Endothelial cell (in vitro differentiated cells): ENCODE measurements at regions not wholly inside any gene's neighbourhood (a gene's known extent, or its start where the extent isn't known, plus 50 kb on each side); places are given as distances from the start of the nearest gene placed in this dataset.
"Not testable (repeated sequence)": the region's sequence is repeated elsewhere in the genome, so short reads cannot be mapped to it uniquely, and the experiment has no call there.

Source experiments
- DNase-seq: peaks from one replicate; pipeline ENCODE4 v3.0.0; 2021; ENCODE audit warnings: low spot score
- H3K27ac Mint-ChIP-seq: one replicate; pipeline ENCODE4 v1.8.0; 2021; ENCODE audit warnings: mixed read lengths, inconsistent platforms; ENCODE audit not compliant: unreplicated experiment
- H3K27me3 Mint-ChIP-seq: one replicate; pipeline ENCODE4 v1.8.0; 2021; ENCODE audit warnings: mild to moderate bottlenecking, moderate library complexity, mixed read lengths, inconsistent platforms; ENCODE audit not compliant: unreplicated experiment
- H3K36me3 Mint-ChIP-seq: one replicate; pipeline ENCODE4 v1.8.0; 2021; ENCODE audit warnings: mild to moderate bottlenecking, low read depth, mixed read lengths, inconsistent platforms; ENCODE audit not compliant: unreplicated experiment
- H3K4me1 Mint-ChIP-seq: one replicate; pipeline ENCODE4 v1.8.0; 2021; ENCODE audit warnings: mild to moderate bottlenecking, mixed read lengths, inconsistent platforms; ENCODE audit not compliant: unreplicated experiment
- H3K4me3 Mint-ChIP-seq: one replicate; pipeline ENCODE4 v1.8.0; 2021; ENCODE audit warnings: mild to moderate bottlenecking, mixed read lengths, inconsistent platforms; ENCODE audit not compliant: unreplicated experiment
- H3K9me3 Mint-ChIP-seq: one replicate; pipeline ENCODE4 v1.8.0; 2021; ENCODE audit warnings: mixed read lengths, inconsistent platforms; ENCODE audit not compliant: unreplicated experiment
- TF ChIP-seq, protein P1 (sequence below): fragments of 200-600 bp; sonication (generic); IDR thresholded peaks from one replicate; pipeline ENCODE4 v1.5.0; 2021; ENCODE audit warnings: antibody characterized with exemption; ENCODE audit not compliant: unreplicated experiment

DNA sequence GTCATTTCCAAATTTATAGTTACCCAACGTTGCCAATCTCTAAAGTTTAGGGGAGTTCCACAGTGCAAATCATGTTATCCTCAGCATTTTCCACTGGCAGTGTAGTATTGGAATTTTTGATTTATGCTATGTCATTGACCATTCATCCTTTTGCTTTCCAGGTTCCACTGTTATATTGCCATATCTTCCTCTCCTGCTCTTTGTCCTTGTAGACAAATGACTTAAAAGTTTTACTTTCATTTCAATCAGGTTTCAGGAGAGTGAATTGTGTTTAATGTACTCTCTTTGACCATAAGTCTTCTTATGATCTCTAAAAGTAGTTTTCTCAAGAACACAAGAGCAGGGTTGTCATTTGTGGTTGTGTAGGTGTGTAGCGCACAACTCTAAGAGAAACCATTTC is 274.6 kb downstream of the COG6 start:
- no peaks in the 10 kb centered on the region for H3K27me3 Mint-ChIP-seq
- H3K4me3 Mint-ChIP-seq, result no peak overlapping the region
- DNase-seq, result no peak
- no peaks in the 10 kb centered on the region for H3K36me3 Mint-ChIP-seq
- no peaks in the 10 kb centered on the region for H3K9me3 Mint-ChIP-seq
- peaks cover 9% of the 10 kb centered on the region for H3K4me1 Mint-ChIP-seq
- no peak overlapping the region for H3K27ac Mint-ChIP-seq
- TF ChIP-seq, protein P1, sequence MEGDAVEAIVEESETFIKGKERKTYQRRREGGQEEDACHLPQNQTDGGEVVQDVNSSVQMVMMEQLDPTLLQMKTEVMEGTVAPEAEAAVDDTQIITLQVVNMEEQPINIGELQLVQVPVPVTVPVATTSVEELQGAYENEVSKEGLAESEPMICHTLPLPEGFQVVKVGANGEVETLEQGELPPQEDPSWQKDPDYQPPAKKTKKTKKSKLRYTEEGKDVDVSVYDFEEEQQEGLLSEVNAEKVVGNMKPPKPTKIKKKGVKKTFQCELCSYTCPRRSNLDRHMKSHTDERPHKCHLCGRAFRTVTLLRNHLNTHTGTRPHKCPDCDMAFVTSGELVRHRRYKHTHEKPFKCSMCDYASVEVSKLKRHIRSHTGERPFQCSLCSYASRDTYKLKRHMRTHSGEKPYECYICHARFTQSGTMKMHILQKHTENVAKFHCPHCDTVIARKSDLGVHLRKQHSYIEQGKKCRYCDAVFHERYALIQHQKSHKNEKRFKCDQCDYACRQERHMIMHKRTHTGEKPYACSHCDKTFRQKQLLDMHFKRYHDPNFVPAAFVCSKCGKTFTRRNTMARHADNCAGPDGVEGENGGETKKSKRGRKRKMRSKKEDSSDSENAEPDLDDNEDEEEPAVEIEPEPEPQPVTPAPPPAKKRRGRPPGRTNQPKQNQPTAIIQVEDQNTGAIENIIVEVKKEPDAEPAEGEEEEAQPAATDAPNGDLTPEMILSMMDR, result no peak

DNA sequence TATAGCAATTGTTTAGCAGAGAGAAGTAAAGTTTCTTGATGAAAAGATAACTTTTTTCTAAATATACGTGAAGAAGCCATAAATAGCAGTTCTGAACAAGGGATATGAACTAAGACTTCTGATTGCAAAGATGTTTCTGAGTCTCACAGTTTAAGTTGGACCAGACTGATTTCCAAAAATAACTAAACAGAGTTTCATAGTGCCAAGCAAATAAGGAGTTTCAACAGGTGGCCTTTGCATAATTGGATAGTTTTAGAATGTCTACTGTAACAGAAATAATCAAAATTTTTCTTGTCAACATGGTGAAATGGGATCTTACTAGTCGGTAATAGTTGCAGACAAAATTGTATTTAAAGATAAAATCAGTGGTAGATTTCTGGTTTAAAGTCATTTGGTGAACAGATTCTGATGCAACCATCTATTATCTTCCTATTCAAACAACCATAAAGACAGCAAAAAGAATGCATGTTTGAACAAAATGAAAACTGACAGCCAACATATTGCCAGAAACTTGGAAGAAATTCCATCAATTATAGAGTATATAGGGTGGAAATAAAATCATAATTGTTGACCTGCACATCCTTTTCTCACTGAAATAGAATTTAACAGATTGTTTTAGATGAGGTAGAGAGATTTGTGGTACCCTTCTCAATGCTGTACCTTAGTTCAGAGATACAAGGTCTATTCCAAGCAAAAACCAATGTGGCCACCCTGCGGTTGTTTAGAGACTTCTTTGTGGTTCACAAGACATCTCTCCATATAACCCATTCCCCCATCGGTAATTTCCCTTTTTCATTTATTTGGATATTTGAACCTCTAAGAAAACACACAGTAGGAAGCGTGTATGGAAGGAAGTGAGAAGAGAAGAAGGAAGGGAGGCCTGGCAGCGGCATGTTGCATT is 275.3 kb downstream of the COG6 start:
- H3K36me3 Mint-ChIP-seq, result no peaks in the 10 kb centered on the region
- no peak for DNase-seq
- no peak overlapping the region for H3K27ac Mint-ChIP-seq
- peaks cover 9% of the 10 kb centered on the region for H3K4me1 Mint-ChIP-seq
- no peaks in the 10 kb centered on the region for H3K9me3 Mint-ChIP-seq
- TF ChIP-seq, protein P1, result no peak
- H3K27me3 Mint-ChIP-seq, result no peaks in the 10 kb centered on the region
- no peak overlapping the region for H3K4me3 Mint-ChIP-seq

DNA sequence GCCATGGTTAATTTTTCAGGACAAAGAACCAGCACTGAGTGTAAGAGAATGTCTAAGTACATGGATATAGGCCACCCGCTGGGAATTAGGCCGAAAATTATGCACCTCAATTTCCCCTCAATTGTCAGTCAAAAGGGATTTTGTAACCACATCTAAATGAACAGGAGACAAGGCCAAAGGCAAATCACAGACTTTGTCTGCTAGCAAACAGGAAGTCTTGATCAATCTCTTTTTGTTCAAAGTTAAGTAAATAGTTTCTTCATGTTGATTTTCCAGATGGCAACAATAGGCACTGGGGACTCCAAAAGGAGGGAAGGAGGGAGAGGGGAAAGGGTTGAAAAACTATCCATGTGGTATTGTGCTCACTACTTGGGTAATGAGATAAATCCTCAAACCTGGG is 276.0 kb downstream of the COG6 start:
- H3K9me3 Mint-ChIP-seq, result no peaks in the 10 kb centered on the region
- no peaks in the 10 kb centered on the region for H3K27me3 Mint-ChIP-seq
- H3K36me3 Mint-ChIP-seq, result no peaks in the 10 kb centered on the region
- TF ChIP-seq, protein P1, result no peak
- no peak overlapping the region for H3K4me3 Mint-ChIP-seq
- DNase-seq, result no peak
- no peak overlapping the region for H3K27ac Mint-ChIP-seq
- H3K4me1 Mint-ChIP-seq, result peaks cover 9% of the 10 kb centered on the region

DNA sequence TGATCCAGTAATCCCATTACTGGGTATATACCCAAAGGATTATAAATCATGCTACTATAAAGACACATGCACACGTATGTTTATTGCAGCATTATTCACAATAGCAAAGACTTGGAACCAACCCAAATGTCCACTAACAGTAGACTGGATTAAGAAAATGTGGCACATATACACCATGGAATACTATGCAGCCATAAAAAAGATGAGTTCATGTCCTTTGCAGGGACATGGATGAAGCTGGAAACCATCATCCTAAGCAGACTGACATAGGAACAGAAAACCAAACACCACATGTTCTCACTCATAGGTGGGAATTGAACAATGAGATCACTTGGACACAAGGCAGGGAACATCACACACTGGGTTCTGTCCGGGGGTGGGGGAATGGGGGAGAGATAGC is 277.1 kb downstream of the COG6 start:
- H3K36me3 Mint-ChIP-seq, result not testable (repeated sequence)

DNA sequence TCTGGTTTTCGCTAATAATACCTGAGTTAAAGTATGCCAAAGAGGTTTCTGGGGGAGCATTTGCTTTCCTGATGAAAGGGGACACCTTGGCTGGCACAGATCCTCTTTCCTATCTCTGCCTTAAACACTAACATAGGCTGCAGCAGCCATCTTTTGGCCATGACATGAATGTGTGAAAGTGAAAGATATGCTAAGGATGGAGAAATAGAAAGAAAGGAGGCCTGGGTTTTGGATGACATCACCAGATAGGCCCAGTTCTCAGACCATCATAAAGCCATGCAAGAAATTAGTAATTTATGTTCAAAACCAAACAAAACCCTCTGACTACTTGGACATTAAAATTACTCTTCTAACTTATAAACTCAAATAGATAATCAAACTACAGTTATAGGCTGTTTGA is 279.7 kb downstream of the COG6 start:
- no peak for DNase-seq
- Mint-ChIP-seq H3K4me3 (no peak overlapping the region), H3K27ac (no peak overlapping the region), H3K36me3 (no peaks in the 10 kb centered on the region), H3K9me3 (no peaks in the 10 kb centered on the region), H3K4me1 (peaks cover 9% of the 10 kb centered on the region), H3K27me3 (no peaks in the 10 kb centered on the region)
- TF ChIP-seq, protein P1, result no peak

More for the DNA sequence above, 277.1 kb downstream of the COG6 start:
- H3K9me3 Mint-ChIP-seq, DNase-seq, H3K27me3 Mint-ChIP-seq, H3K4me1 Mint-ChIP-seq, H3K4me3 Mint-ChIP-seq, H3K27ac Mint-ChIP-seq: not testable (repeated sequence)
